ENCODE measurements at regions not wholly inside any gene's neighbourhood (a gene's known extent, or its start where the extent isn't known, plus 50 kb on each side); places are given as distances from the start of the nearest gene placed in this dataset.

- DNase-seq: peak; percentile 96
These were observed 50.6 kb upstream of the MRPS6 start for GRCh38 chr21:34022627-34023335.

- no peak for DNase-seq
These were observed 51.7 kb upstream of the MRPS6 start for GRCh38 chr21:34021726-34022125.

- no peak for DNase-seq
These were observed 52.3 kb upstream of the MRPS6 start for GRCh38 chr21:34020983-34021553.

- DNase-seq: peak; percentile 100
These were observed 53.2 kb upstream of the MRPS6 start for GRCh38 chr21:34020005-34020847.

- DNase-seq: no peak
These were observed 54.0 kb upstream of the MRPS6 start for GRCh38 chr21:34019402-34019801.

- DNase-seq: no peak
These were observed 54.5 kb upstream of the MRPS6 start for GRCh38 chr21:34018910-34019309.

- no peak for DNase-seq
These were observed 55.2 kb upstream of the MRPS6 start for GRCh38 chr21:34018185-34018584.

GRCh38 chr21:34017039-34017961 lies 56.1 kb upstream of the MRPS6 start:
- DNase-seq: no peak

- DNase-seq: no peak
These were observed 60.7 kb upstream of the MRPS6 start for GRCh38 chr21:34012640-34013039.

- no peak for DNase-seq
These were observed 61.7 kb upstream of the MRPS6 start for GRCh38 chr21:34011660-34012059.

GRCh38 chr21:34009193-34009592 lies 64.2 kb upstream of the MRPS6 start:
- no peak for DNase-seq

GRCh38 chr21:34008618-34009017 lies 64.8 kb upstream of the MRPS6 start:
- no peak for DNase-seq

GRCh38 chr21:34006611-34007168 lies 66.7 kb upstream of the MRPS6 start:
- DNase-seq: no peak

- no peak for DNase-seq
These were observed 68.4 kb upstream of the MRPS6 start for GRCh38 chr21:34004974-34005373.

- no peak for DNase-seq
These were observed 69.1 kb upstream of the MRPS6 start for GRCh38 chr21:34004013-34004938.

- DNase-seq: no peak
These were observed 70.0 kb upstream of the MRPS6 start for GRCh38 chr21:34003428-34003827.

GRCh38 chr21:34000375-34000774 lies 73.0 kb upstream of the MRPS6 start:
- DNase-seq: no peak

- DNase-seq: no peak
These were observed 74.6 kb upstream of the MRPS6 start for GRCh38 chr21:33998809-33999208.

- no peak for DNase-seq
These were observed 75.0 kb upstream of the MRPS6 start for GRCh38 chr21:33998402-33998801.

- DNase-seq: no peak
These were observed 75.9 kb upstream of the MRPS6 start for GRCh38 chr21:33997436-33997835.

GRCh38 chr21:33994373-33994772 lies 78.8 kb upstream of the ATP5PO start:
- no peak for DNase-seq
